ENCODE measurements at regions not wholly inside any gene's neighbourhood (a gene's known extent, or its start where the extent isn't known, plus 50 kb on each side); places are given as distances from the start of the nearest gene placed in this dataset.

DNA sequence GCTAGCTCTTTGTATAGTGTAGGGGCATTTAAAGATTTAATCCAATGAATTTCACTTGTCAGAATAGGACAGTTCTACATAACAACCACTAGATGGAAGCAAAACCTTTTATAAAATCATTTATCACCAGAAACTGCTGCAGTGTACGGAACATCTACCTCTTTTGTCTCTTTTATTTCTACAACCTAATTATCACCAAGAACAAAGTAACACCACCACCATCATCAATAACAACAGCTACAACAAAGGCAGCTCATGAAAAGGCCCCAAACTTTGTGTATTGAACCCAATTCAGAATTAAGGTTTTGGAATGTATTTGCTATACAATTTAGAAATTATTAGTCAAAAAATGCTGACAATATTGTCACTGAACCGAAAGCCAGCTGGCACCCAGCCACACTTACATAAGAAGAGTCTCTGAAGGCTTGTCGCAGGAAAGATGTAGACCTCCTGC, 260.9 kb upstream of the RPS6KA3 start:
- no peak overlapping the region for H3K4me3 ChIP-seq (ENCODE audit: low read depth, low read length)
- DNase-seq (ENCODE audit: low read depth) = peak; percentile 41
- TF ChIP-seq, protein P1, sequence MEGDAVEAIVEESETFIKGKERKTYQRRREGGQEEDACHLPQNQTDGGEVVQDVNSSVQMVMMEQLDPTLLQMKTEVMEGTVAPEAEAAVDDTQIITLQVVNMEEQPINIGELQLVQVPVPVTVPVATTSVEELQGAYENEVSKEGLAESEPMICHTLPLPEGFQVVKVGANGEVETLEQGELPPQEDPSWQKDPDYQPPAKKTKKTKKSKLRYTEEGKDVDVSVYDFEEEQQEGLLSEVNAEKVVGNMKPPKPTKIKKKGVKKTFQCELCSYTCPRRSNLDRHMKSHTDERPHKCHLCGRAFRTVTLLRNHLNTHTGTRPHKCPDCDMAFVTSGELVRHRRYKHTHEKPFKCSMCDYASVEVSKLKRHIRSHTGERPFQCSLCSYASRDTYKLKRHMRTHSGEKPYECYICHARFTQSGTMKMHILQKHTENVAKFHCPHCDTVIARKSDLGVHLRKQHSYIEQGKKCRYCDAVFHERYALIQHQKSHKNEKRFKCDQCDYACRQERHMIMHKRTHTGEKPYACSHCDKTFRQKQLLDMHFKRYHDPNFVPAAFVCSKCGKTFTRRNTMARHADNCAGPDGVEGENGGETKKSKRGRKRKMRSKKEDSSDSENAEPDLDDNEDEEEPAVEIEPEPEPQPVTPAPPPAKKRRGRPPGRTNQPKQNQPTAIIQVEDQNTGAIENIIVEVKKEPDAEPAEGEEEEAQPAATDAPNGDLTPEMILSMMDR (IDR thresholded peaks at IDR 0.05; ENCODE audit: low read depth, low read length) = no peak
- TF ChIP-seq, protein P2, sequence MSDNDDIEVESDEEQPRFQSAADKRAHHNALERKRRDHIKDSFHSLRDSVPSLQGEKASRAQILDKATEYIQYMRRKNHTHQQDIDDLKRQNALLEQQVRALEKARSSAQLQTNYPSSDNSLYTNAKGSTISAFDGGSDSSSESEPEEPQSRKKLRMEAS (IDR thresholded peaks at IDR 0.05; ENCODE audit: low read depth, low read length) = no peak
- TF ChIP-seq MYC (IDR thresholded peaks at IDR 0.05; ENCODE audit: low read depth, low read length) = no peak

DNA sequence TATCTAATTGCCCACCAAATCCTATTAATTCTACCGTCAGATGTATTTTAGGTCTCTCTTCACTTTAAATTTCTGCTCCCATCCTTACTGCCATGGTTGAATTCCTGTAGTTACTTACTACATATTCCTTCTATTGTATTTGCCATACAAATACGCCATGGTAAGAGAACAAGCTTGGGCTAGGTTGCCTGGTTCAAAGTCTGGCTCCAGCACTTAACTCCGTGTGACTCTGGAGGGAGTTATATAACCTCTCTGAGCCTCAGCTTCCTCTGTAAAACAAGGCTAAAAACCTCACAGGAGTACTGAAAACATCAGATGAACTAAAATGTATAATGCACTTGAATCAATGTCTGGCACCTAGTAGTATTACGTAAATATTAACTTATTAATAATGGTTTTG, 260.3 kb upstream of the RPS6KA3 start:
- DNase-seq (ENCODE audit: low read depth) = no peak
- TF ChIP-seq POLR2A (IDR thresholded peaks at IDR 0.05; ENCODE audit: extremely low read depth, insufficient read length) (no peak), MYC (IDR thresholded peaks at IDR 0.05; ENCODE audit: low read depth, low read length) (no peak)
- TF ChIP-seq, protein P2 (IDR thresholded peaks at IDR 0.05; ENCODE audit: low read depth, low read length) = no peak
- TF ChIP-seq, protein P1 (IDR thresholded peaks at IDR 0.05; ENCODE audit: low read depth, low read length) = no peak
- no peak overlapping the region for H3K4me3 ChIP-seq (ENCODE audit: low read depth, low read length)

DNA sequence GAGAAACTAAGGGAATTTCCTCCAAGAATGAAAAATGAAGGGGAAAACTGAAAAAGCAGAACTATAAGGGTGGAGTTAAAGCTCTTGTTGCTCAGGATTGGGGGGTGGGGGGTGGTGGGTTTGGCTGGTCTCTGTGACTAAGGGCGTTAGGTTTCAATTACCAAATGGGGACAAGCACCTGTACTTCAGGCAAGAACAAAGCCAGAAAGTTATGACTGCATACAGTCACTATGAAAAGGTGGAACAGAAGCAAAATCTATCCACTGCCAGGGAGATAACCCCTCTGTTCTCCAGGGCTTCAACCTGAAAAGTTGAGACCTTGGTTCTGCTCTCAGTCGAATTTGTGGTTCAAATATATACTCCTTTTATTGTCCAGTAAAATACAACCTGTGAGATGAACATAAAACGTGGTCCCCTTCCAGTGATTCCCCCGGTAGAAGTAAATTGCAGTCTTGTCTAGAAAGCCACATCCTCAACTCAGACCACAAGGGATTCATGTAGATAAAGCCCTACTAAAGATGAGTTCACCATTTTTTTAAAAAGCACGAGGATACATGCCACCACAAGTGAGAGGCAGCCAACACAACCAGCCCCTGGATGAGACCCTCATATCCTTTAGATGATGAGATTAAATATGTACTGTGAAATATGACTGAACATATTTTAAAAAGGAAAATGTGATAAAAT, 257.1 kb upstream of the RPS6KA3 start:
- no peak overlapping the region for H3K4me3 ChIP-seq (ENCODE audit: low read depth, low read length)
- TF ChIP-seq MYC (IDR thresholded peaks at IDR 0.05; ENCODE audit: low read depth, low read length) = peak; percentile 37; the same call in 1 of the 2 replicates
- TF ChIP-seq, protein P2 (IDR thresholded peaks at IDR 0.05; ENCODE audit: low read depth, low read length) = no peak
- DNase-seq (ENCODE audit: low read depth) = peak; percentile 35

DNA sequence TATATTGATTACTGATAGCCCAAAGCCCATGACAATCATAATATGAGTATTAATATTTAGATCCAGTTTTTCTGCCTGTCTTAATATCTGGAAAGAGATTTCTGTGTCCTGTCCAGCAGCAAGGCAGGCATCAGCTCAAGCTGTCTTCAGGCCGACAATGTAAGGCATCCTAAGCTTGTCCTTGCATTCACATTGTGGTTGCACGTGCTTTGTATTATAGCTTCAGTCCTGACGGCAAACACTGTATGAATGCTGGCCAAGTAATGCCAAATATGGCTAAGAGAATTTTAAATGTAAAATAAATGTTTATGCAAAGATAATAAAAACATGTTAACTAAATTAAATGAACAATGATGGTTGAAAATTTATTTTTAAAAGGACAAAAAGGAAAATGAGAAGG, 255.7 kb upstream of the RPS6KA3 start:
- H3K4me3 ChIP-seq (ENCODE audit: low read depth, low read length) = no peak overlapping the region
- TF ChIP-seq, protein P2 (IDR thresholded peaks at IDR 0.05; ENCODE audit: low read depth, low read length) = no peak
- no peak for TF ChIP-seq MYC (IDR thresholded peaks at IDR 0.05; ENCODE audit: low read depth, low read length)
- TF ChIP-seq, protein P1 (IDR thresholded peaks at IDR 0.05; ENCODE audit: low read depth, low read length) = no peak
- no peak for TF ChIP-seq POLR2A (IDR thresholded peaks at IDR 0.05; ENCODE audit: extremely low read depth, insufficient read length)
- DNase-seq (ENCODE audit: low read depth) = no peak

DNA sequence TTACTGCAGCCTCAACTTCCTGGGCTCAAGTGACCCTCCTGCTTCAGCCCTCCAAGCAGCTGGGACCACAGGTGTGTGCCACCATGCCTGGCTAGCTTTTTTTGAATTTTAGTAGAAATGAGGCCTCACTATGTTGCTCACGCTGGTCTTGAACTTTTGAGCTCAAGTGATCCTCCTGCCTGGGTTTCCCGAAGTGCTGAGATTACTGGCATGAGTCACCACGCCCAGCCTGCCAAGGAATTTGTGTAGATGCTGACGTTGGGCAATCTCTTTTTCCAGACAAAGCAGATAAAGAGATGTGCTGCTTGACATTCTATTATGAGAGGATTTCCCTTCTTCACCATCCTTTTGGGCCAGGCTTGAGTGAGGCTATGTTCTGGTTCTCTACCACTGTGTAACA, 254.5 kb upstream of the RPS6KA3 start:
- no peak for DNase-seq (ENCODE audit: low read depth)
- no peak overlapping the region for H3K4me3 ChIP-seq (ENCODE audit: low read depth, low read length)
- TF ChIP-seq MYC (IDR thresholded peaks at IDR 0.05; ENCODE audit: low read depth, low read length) (no peak), POLR2A (IDR thresholded peaks at IDR 0.05; ENCODE audit: extremely low read depth, insufficient read length) (no peak)
- TF ChIP-seq, protein P1 (IDR thresholded peaks at IDR 0.05; ENCODE audit: low read depth, low read length) = no peak
- TF ChIP-seq, protein P2 (IDR thresholded peaks at IDR 0.05; ENCODE audit: low read depth, low read length) = no peak

DNA sequence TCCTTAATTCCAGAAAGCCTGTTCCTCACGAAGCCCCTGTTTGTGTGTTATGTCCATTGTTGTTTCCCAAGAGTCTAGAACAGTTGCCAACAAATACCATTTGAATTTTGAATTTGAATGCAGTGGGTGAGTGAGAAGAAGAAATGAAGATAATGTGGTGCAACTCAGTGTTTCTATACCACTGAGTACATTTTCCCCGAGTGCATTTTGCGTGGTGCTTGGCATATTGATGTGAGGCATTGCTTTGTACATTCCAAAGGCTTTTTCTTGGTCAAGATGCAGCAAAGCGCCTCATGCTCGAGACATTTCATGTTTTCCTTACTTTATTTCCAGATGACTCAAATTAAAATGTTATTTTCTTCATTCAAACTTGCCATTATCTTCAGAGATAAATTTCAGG, 253.1 kb upstream of the RPS6KA3 start:
- H3K4me3 ChIP-seq (ENCODE audit: low read depth, low read length) = no peak overlapping the region
- TF ChIP-seq MYC (IDR thresholded peaks at IDR 0.05; ENCODE audit: low read depth, low read length) = no peak
- TF ChIP-seq, protein P2 (IDR thresholded peaks at IDR 0.05; ENCODE audit: low read depth, low read length) = no peak
- TF ChIP-seq, protein P1 (IDR thresholded peaks at IDR 0.05; ENCODE audit: low read depth, low read length) = no peak
- no peak for TF ChIP-seq POLR2A (IDR thresholded peaks at IDR 0.05; ENCODE audit: extremely low read depth, insufficient read length)
- no peak for DNase-seq (ENCODE audit: low read depth)

Data from NB4 (cell line).